GM18520 (cell line): ENCODE measurements at regions not wholly inside any gene's neighbourhood (a gene's known extent, or its start where the extent isn't known, plus 50 kb on each side); places are given as distances from the start of the nearest gene placed in this dataset.

Experiments
- ATAC-seq: cut with Tn5 transposase; IDR thresholded peaks from one replicate; pipeline ENCODE4 v1.9.1; 2021; ENCODE audit not compliant: unreplicated experiment

DNA sequence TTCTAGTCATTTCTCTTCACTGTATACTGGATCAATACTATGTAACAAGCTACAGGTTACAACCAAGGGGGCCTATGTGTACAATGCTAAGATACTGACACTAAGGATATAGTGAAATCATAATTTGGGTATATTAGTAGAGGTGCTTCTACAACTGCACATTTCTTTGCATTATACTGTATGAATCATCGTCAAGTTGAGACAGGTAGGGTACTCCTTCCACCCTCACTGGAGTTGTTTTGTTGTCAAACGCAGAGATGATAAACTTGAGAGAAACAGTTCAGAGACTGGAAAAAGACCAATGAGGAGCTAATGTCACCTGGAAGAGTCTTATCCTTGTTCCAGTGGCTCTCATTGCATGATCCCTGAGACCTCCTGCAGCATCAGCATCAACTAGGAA is 208.2 kb upstream of the PRPS1L1 start:
- ATAC-seq, result no peak

DNA sequence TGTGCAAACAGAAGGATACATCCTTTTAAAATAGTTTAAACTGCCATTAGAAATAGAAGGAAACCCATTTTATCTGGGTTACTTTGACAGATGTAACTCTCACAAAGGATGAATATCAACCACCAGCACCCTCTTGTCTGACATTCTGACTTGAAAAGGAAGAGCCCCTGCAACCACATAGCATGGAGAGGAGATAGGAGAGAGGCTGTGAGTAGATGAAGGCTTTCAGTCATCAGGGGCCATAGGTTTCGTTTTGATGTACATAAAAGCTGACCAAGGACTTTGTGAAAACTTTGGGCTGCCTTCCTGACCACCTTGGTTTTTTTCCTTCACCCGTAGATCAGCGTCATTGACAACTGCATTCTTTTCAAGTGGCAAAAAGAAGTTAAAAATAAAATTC is 211.6 kb upstream of the PRPS1L1 start:
- ATAC-seq, result no peak

DNA sequence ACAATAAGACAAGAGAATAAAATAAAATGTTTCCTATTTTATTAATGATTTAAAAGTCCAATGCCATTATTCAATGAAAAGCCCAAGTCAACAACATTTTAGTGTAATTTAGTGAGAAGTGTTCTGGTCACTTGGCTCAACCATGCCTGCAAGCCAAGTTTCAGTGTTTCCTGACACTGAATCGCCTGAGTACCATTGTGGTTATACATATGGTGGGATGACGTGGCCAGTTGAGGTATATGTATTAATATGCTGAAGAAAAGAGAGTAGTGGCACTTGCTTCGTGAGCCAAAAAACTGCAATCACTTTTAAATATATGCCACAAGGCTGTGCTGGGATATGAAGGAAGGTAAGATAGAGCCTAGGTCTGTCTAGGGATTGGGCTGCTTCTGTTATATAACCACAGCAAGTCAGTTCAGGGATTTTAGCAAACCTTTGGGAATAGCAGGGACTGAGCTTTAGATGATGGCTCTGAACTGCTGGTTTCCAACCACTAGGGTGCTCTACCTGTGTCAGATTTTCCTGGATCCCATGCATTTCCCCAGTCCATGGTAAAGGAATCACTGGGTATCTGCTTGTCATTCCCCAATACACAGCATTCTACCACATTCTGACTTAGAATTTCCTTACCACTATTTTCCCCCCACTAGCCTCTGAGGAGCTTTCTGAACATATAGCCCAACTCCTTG is 214.0 kb upstream of the PRPS1L1 start:
- ATAC-seq, result peak; percentile 78

DNA sequence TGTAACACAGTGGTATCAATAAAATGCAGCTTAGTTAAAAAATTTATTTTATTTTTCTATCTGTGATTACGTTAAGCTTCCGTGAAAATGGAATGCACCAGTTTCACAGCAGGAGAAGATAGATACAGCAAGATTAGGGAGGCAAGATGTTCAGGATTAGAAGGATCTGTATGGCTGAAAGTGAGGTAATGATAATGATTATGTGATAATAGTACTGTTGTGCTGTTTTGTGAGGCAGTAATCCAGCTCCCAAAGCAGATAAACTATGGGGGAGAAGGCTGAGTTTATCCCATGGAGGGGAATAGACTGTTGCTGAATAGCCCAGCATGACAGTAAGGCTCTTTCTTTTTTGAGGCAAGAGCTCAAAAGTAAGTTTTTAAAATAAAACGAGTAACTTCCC is 216.1 kb upstream of the PRPS1L1 start:
- ATAC-seq, result no peak

DNA sequence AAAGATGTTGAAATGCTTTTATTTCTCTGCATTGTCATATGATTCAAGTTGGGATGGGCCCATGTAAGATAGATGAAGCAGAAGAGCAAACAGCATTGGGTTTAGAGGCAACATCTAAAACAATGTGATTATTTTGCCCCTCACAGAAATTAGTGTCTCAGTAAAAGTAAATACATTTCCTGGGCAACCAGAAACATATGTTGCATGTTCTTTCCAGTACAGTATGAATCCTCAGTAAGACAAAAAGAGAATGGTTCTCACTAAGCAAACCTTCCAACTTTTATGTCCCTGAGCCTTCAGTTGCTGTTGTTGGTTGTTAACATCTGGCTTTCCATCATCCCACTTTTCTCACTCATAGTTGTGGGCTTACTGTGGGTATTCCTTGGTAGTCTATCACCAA is 222.5 kb upstream of the PRPS1L1 start:
- no peak for ATAC-seq

DNA sequence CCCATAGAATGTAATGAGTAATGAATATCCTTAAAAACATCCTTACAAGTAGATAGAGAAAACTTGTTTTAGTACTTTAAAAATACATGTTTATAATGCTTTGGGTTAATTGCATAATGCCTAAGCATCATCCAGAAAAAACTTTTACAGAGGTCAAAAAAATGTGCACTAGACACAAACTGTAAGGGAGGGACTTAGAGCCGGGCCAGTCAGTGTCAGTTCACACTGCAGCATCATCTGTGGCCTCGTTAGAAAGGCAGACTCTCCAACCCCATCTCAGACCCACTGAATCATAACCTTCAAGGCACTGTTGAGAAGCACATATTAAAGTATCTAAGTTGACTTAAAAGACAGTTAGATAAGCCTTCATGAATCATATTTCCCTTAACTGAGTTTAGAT is 230.1 kb upstream of the PRPS1L1 start:
- ATAC-seq, result no peak

DNA sequence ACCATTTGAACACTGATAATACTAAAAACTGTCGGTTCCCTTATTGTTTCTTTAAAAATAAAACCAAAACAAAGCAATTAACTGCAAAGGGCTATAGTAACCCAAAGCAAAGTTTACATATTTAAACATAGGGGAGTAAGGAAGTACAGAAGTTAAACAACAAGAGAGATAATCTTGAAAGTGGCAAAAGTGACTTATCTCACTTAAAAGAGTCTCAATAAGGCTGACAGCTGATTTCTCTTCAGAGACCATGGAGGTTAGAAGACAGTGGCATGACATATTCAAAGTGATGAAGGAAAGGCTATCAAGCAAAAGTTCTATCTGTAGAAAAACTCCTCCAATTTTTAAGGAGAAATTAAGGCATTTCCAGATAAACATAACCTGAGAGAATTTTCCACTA is 233.5 kb upstream of the HDAC9 start:
- no peak for ATAC-seq

DNA sequence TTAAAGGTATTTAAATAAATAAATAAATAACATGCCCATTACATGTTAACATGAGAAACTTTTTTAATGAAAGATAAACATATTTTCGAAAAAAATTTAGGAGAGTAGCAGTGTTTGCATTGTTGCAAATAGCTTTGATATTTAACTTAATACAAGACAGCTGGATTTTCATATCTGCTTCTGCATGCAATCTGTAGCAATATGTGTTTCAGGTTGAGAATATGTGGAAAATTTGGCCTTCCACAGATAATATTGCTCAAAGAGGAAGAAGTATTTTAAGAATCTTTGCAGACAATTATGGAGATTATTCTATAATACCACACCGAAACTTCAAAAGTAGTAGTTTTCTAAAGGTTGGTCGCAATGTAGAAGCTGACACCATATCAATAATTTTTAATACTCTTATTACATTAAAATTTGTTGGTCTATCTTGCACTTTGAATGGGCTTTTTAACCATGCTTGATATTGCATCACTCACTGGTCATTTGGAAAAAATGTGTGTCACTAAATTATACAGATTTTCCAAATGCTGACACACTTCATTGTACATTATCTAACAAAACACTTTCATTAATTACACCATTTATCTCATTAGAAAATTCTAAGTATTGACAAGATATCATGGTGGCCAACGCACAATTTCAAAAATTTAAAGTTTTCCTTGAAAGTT is 229.8 kb upstream of the HDAC9 start:
- ATAC-seq, result no peak

DNA sequence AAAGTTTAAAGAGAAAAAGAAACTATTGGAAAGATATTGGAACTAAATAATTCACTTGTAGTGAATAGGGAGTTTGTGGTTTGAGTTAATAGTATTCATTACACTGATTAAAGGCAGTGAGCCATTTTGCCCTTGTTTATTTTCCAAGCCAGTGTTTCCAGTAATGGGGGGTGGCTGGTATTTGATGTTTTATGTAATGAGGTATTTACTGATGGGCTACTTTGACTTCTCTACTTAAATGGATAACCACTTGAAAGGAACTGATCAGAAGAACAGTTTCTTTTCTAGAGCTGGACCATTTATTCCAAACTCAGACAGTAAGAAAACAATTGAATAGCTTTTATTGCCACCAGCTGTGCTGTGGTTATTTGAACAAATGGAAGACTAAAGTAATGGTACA is 227.0 kb upstream of the HDAC9 start:
- ATAC-seq, result no peak

DNA sequence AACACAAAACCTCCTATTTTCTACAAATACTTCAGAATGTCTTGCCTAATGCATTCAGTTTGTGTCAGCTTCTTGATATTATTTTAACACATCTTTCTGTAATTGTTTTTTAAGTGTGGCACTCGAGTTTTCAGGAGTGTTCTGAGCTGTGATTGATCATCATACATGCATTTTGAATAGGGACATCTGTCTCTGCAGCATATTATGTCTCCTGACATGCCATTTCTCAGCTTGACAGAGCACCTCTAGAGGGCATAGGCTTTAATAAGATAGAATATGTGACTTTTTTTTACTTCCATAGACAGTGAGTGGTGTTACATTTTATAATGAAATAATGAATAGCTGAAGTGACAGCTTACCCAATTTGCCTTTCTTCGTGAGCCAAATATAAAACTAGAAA is 219.2 kb upstream of the HDAC9 start:
- ATAC-seq, result no peak

DNA sequence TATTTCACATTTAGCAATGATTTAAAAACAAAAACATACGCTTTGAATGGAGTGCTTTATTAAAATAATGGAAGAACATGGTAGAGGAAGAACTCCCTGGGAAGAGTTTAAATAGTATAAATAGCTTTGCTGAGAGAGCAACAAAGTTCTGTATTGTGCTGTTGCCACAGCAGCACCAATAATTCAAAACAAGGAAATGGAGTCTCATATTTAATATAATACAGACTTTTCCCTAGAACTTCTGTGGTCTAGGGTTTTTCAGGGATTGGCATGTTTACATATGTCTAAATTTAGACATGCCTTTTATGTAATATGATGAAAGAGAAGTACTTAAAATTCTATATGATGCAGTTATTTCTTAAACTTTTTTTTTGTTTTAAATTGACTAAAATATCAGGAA is 217.2 kb upstream of the HDAC9 start:
- no peak for ATAC-seq

DNA sequence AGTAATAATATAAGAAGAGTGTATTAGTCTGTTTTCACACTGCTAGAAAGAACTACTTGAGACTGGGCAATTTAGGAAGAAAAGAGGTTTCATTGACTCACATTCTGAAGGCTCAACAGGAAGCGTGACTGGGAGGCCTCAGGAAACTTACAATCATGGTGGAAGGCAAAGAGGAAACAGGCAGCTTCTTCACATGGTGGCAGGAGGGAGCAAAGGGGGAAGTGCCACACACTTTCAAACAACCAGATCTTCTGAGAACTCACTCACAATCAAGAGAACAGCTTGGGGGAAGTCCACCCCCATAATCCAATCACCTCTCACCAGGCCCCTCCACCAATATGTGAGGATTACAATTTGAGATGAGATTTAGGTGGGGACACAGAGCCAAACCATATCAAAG is 212.5 kb upstream of the HDAC9 start:
- ATAC-seq, result no peak

DNA sequence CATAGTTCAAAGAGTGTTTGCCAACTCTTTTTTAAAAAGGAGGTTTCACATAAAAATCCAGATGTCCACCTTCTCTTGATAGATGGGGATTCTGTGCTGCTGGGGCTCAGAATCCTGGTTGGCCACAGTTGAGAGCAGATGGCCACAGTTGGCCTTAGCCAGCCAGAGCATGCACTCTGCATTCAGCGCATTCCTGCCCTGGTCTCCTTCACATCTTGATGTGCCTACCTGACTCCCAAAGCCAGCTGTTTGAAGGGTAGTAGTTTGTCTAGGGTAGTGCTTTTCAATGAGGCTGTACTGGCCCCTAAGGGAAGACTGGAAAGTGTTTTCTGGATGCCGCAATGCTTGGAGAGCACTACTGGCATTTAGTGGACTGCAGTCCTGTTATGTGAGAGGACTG is 208.1 kb upstream of the HDAC9 start:
- no peak for ATAC-seq

DNA sequence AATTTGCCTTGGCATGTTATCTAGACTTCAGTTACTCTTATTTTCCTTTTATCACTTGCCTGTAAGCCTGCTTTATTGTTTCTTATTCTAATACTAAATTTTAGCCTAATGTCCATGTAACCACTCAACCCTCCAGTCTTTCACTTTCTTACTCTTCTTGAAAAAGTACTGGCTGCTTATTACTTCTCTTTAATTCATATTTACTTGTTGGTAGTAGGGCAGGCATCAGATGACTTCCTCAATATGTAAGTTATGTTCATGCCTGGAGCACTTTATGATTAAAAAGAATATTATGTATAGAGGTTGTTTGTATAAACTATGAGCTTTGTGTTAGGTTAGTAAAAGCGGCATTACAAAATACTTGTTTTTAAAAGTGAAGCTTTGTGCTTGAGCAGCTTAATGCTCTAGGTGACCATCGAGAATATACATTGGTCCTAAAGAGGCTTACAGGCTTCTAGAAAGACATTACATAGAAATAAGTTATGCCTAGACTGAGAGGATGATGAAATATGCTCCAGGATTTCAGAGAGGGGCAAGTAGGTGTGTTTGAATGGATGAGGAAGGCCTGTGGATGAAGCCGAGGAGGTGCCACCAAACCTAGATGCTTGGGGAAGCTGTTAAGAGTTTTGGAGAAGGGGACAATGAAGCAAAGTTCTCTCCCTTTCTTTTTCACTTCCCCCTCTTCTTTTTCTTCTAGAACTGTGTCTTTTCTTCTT is 207.1 kb upstream of the HDAC9 start:
- ATAC-seq, result no peak

DNA sequence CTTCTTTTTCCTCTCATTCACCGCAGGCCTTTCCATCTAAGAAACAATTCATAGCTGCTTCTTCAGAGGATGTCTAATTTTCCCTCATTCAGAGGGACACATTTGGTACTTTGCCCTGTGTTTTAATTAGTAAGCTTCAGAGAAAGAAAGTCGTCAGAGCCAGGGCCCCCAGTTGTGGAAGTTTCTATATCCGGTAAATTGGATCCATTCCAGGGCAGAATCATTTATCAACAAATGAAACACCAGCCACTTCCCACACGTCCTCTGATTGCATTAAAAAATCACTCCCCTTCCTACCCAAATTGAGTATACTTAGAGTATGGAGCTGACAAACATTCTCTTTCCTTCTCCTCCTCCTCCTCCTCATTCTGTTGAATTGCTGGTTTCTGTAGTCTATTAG is 205.8 kb upstream of the HDAC9 start:
- no peak for ATAC-seq

DNA sequence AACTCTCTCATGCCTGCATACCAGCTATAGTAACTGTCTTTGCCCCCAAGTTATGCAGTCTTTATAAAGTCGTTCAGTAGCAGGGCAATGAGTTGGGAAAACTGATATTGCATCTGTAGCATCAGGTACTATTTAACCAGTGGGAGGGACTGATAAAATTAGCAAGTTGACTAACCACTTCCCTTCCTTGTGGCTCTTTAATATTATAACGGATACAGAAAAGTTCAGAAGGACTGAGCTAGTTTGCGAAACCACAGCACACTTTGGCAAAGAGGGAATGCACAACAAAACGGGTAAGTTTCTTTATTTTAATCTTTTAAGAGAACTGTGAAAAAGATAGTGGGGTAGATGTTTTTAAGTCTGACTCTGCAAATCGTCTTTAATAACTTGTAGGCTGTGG is 205.3 kb upstream of the HDAC9 start:
- peak; percentile 51 for ATAC-seq

DNA sequence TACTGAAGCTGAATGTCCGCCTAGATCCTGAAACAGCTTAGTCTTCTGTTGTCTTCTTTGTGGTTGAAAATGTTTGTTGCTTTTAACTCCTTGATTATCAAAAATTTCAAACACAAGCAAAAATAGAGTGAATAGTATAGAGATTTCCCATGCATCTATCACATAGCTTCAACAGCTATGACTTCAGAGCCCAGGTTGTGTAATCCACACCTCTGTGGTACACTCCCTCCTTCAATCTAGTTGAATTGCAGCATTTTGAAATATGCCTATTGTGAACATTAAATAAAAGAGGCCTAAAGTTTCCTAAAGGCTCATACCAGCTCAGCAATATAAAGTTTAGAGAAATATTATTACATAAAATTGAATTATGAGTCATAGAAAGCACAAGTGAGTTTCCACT is 204.7 kb upstream of the HDAC9 start:
- ATAC-seq, result no peak

DNA sequence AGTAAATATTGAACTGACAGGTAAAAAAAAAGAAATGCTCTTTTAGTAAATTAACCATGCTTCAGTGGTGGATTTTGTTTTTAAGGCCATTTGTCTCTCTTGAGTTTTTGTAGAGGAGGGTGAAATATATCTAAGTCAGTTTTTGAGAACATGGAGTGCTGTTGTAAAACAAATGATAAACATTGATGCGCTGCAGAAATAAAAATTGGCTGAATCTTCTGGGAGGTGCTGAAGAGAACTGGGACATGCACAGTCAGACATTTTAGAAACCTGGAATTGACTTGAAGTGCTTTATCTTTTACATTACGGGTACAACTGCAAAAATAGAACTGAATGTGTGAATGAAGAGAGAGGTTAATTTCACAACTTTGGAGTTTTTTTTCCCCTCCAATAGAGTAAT is 203.0 kb upstream of the HDAC9 start:
- no peak for ATAC-seq

DNA sequence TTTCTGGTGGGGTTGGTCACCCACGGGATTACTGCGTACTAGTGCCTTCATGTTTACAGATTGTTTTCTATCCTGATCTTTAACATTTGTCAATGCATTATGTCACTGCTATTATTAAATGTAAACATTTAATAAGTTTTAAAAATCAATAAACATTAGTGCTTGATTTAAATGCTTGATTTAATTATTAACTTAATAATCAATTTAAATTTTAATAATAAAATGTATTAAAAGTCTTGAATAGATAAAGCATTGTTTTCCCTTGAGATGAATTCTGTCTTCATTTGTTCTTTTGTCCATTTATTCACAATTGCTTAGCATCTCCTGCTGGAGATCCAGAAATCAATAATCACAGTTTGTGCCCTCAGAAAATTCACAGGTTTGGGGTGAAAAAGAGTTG is 201.8 kb upstream of the HDAC9 start:
- ATAC-seq, result no peak

DNA sequence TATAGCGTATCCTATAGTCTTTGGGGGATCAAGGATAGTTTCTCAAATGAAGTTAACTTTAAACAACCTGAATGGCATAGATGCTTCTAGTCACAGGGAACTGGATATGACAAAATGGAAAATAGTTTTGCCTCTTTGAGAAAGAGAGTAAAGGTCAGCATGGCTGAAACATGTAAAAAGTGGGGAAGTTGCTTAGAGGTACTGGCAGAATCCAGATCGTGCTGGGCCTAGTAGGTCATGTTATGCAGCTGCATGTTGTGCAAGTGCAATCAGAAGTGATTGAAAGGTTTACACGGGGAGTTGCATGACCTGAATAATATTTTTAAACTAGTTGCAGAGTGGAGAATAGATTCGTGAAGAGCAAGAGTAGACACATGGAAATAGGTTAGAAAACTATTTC is 201.1 kb upstream of the HDAC9 start:
- ATAC-seq, result no peak

DNA sequence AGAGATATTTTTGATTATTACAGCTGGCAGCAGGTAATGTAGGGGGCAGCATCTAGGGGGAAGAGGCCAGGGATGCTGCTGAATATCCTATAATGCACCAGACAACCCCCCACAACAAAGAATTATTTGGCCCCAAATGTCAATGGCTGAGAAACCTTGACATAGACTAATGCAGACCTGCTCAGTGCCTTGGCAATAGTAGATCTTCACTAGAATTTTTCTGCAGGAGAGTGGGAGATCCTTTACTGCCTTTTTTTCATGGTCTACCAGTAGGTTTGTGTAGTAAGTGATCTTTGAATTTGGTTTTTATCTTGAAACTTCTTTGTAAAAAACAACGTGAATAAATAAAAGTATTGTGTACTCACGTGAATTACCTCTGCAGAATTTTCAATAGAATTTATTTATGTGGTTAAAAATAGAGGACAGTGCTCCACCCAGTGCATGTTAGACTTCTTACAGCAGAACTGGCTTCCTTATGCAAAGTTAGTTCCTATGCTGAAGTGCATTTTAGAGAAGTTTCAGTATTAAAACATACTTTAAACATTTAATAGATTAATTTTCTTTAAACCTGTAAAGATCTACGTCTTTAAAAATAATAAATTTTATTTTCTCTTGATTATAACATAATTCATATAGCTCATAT is 199.6 kb upstream of the HDAC9 start:
- ATAC-seq, result no peak

DNA sequence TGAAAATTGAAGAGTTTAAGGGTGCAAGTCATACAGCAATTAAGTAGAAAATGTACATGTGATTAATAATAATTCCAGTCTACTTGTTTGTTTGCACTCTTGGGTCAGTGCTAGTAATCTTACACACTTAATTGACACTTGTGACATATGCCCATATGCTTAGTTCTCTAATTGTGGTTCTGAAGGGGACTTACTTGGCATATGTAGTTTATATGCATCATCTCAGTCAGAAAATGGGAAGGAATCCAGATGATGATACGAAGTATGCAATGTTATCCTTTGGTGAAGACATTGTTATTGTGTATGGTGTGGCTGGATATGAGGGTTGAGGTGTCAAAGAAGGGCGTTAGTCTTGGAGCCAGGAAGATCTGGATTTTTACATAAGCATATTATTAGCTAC is 193.5 kb upstream of the HDAC9 start:
- no peak for ATAC-seq
